Upper lobe of left lung (tissue), 4 donors: ENCODE measurements at regions not wholly inside any gene's neighbourhood (a gene's known extent, or its start where the extent isn't known, plus 50 kb on each side); places are given as distances from the start of the nearest gene placed in this dataset.

Experiments used
- POLR2A ChIP-seq, 4 donors: fragments of 450-650 bp; IDR thresholded peaks; one replicate each; pipeline ENCODE4 v1.5.1; 2016 to 2017; ENCODE audit warnings: antibody characterized with exemption in 4 of 4, mild to moderate bottlenecking in 2 of 4
- POLR2AphosphoS5 ChIP-seq, 2 donors: sonication (generic); formaldehyde crosslinking; IDR thresholded peaks; one replicate each; pipeline ENCODE4 v1.5.1; 2017; ENCODE audit warnings: antibody characterized with exemption in 2 of 2
- TF ChIP-seq, protein P1 (sequence below), 6 experiments: fragments of 450-650 bp in 4 of 6; fragments of 200-600 bp in 2 of 6; sonication (generic) in 2 of 6; IDR thresholded peaks; one replicate each; pipeline ENCODE4 v1.5.1; 2016 to 2019; ENCODE audit warnings: antibody characterized with exemption in 6 of 6

- TF ChIP-seq POLR2A (IDR thresholded peaks at IDR 0.05) (no peak), POLR2AphosphoS5 (IDR thresholded peaks at IDR 0.05) (no peak)
- TF ChIP-seq, protein P1, sequence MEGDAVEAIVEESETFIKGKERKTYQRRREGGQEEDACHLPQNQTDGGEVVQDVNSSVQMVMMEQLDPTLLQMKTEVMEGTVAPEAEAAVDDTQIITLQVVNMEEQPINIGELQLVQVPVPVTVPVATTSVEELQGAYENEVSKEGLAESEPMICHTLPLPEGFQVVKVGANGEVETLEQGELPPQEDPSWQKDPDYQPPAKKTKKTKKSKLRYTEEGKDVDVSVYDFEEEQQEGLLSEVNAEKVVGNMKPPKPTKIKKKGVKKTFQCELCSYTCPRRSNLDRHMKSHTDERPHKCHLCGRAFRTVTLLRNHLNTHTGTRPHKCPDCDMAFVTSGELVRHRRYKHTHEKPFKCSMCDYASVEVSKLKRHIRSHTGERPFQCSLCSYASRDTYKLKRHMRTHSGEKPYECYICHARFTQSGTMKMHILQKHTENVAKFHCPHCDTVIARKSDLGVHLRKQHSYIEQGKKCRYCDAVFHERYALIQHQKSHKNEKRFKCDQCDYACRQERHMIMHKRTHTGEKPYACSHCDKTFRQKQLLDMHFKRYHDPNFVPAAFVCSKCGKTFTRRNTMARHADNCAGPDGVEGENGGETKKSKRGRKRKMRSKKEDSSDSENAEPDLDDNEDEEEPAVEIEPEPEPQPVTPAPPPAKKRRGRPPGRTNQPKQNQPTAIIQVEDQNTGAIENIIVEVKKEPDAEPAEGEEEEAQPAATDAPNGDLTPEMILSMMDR (IDR thresholded peaks at IDR 0.05): no peak
These were observed 72.6 kb upstream of the PGBD5 start for GRCh38 chr1:230498704-230499103.
